Transverse colon (tissue), 4 donors: ENCODE measurements at regions not wholly inside any gene's neighbourhood (a gene's known extent, or its start where the extent isn't known, plus 50 kb on each side); places are given as distances from the start of the nearest gene placed in this dataset.

Source experiments
- EP300 ChIP-seq: sonication (generic); formaldehyde crosslinking; IDR thresholded peaks from one replicate; pipeline ENCODE4 v1.6.1; 2017; ENCODE audit warnings: antibody characterized with exemption, low read depth
- POLR2A ChIP-seq: fragments of 450-650 bp; IDR thresholded peaks from one replicate; pipeline ENCODE4 v1.6.1; 2016; ENCODE audit warnings: antibody characterized with exemption, mild to moderate bottlenecking, moderate library complexity
- POLR2AphosphoS5 ChIP-seq, 3 donors: sonication (generic); formaldehyde crosslinking; IDR thresholded peaks; one replicate each; pipeline ENCODE4 v1.6.1; 2016; ENCODE audit warnings: antibody characterized with exemption in 3 of 3
- TF ChIP-seq, protein P1 (sequence below), 5 experiments: fragments of 200-600 bp in 3 of 5; fragments of 450-650 bp in 2 of 5; sonication (generic) in 3 of 5; IDR thresholded peaks; 1 replicate in 2 of 5; 2 replicates in 3 of 5; pipeline ENCODE4 v1.5.1; 2016 to 2017; ENCODE audit warnings: antibody characterized with exemption in 5 of 5, inconsistent platforms in 3 of 5, mild to moderate bottlenecking in 2 of 5, moderate library complexity in 1 of 5

DNA sequence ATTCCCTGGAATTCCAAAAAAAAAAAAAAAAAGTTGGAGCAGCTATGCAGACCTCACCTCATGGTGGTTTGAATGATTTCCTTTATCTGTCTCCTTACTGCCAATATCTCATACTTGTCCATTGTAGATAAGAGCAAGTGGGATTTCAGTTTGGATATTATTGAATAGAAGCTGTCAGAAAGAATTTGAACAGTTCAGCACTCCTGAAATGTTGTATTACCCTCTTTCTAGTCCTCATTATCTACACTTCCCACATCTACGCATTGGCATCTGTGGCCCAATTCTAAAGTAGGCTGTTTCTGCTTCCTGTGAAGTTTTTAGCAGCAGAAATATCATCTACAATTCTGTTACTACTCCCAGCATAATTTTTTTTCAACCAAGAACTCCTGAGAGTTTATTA, 68.2 kb upstream of the KHDRBS2 start:
- TF ChIP-seq POLR2AphosphoS5 (IDR thresholded peaks at IDR 0.05) (no peak), EP300 (no peak), POLR2A (no peak)
- TF ChIP-seq, protein P1, sequence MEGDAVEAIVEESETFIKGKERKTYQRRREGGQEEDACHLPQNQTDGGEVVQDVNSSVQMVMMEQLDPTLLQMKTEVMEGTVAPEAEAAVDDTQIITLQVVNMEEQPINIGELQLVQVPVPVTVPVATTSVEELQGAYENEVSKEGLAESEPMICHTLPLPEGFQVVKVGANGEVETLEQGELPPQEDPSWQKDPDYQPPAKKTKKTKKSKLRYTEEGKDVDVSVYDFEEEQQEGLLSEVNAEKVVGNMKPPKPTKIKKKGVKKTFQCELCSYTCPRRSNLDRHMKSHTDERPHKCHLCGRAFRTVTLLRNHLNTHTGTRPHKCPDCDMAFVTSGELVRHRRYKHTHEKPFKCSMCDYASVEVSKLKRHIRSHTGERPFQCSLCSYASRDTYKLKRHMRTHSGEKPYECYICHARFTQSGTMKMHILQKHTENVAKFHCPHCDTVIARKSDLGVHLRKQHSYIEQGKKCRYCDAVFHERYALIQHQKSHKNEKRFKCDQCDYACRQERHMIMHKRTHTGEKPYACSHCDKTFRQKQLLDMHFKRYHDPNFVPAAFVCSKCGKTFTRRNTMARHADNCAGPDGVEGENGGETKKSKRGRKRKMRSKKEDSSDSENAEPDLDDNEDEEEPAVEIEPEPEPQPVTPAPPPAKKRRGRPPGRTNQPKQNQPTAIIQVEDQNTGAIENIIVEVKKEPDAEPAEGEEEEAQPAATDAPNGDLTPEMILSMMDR (IDR thresholded peaks at IDR 0.05), result no peak
